ENCODE measurements at regions not wholly inside any gene's neighbourhood (a gene's known extent, or its start where the extent isn't known, plus 50 kb on each side); places are given as distances from the start of the nearest gene placed in this dataset.

- no peak for TF ChIP-seq CTCF (IDR thresholded peaks at IDR 0.05)
- no peak for DNase-seq (ENCODE audit: low spot score)
- ATAC-seq (ENCODE audit: low FRiP score): no peak
Observed at GRCh38 chr6:78511009-78511408, 356.3 kb upstream of the IRAK1BP1 start.

- ATAC-seq (ENCODE audit: low FRiP score) (no peak), DNase-seq (ENCODE audit: low spot score) (no peak)
- TF ChIP-seq CTCF (IDR thresholded peaks at IDR 0.05): no peak
Observed at GRCh38 chr6:78513856-78514255, 353.5 kb upstream of the IRAK1BP1 start.

- ATAC-seq (ENCODE audit: low FRiP score) (no peak), DNase-seq (ENCODE audit: low spot score) (no peak)
- no peak for TF ChIP-seq CTCF (IDR thresholded peaks at IDR 0.05)
Observed at GRCh38 chr6:78515271-78515670, 352.1 kb upstream of the IRAK1BP1 start.

GRCh38 chr6:78517399-78517798 lies 350.0 kb upstream of the IRAK1BP1 start:
- DNase-seq (ENCODE audit: low spot score) (no peak), ATAC-seq (ENCODE audit: low FRiP score) (no peak)
- no peak for TF ChIP-seq CTCF (IDR thresholded peaks at IDR 0.05)

- no peak for ATAC-seq (ENCODE audit: low FRiP score)
- no peak for TF ChIP-seq CTCF (IDR thresholded peaks at IDR 0.05)
Observed at GRCh38 chr6:78523622-78524021, 343.7 kb upstream of the IRAK1BP1 start.

GRCh38 chr6:78525976-78526375 lies 341.4 kb upstream of the IRAK1BP1 start:
- ATAC-seq (ENCODE audit: low FRiP score) (no peak), DNase-seq (ENCODE audit: low spot score) (no peak)
- no peak for TF ChIP-seq CTCF (IDR thresholded peaks at IDR 0.05)

More at GRCh38 chr6:78523622-78524021, 343.7 kb upstream of the IRAK1BP1 start:
- DNase-seq (ENCODE audit: low spot score): no peak

GRCh38 chr6:78526432-78526831 lies 340.9 kb upstream of the IRAK1BP1 start:
- TF ChIP-seq CTCF (IDR thresholded peaks at IDR 0.05): no peak
- DNase-seq (ENCODE audit: low spot score): no peak
- no peak for ATAC-seq (ENCODE audit: low FRiP score)

Measured in omental fat pad (tissue), 3 donors.